ENCODE measurements at regions not wholly inside any gene's neighbourhood (a gene's known extent, or its start where the extent isn't known, plus 50 kb on each side); places are given as distances from the start of the nearest gene placed in this dataset.
"Not testable (repeated sequence)": the region's sequence is repeated elsewhere in the genome, so short reads cannot be mapped to it uniquely, and the experiment has no call there.

DNA sequence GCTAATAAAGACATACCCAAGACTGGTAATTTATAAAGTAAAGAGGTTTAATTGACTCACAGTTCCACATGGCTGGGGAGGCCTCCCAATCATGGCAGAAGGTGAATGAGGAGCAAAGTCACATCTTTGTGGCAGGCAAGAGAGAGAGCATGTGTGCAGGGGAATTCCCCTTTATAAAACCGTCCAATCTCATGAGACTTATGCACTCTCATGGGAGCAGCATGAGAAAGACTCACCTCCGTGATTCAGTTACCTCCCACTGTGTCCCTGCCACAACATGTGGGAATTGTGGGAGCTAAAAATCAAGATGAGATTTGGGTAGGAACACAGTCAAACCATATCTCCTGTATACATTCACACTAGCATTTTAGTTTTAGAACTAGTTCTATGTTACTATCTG, 101.7 kb upstream of the NIPA1 start:
- not testable (repeated sequence) for DNase-seq

DNA sequence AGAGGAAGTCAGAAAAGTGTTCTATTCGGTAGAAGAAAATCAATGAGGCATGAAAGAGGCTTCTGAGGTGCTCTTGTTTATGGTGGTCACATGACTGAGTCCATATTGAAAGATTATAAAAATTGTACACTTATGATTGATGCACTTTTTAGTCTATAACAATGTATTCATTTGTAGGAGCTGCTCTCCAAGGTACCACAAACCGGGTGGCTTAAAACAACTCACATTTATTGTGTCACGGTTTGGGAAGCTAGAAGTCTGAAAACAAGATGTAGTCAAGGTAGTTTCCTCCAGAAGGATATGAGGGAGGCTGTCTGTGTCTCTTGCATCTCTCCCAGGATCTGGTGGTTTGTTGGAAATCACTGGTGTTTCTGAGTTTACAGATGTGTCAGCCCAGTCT, 86.6 kb upstream of the NIPA1 start:
- not testable (repeated sequence) for DNase-seq

DNA sequence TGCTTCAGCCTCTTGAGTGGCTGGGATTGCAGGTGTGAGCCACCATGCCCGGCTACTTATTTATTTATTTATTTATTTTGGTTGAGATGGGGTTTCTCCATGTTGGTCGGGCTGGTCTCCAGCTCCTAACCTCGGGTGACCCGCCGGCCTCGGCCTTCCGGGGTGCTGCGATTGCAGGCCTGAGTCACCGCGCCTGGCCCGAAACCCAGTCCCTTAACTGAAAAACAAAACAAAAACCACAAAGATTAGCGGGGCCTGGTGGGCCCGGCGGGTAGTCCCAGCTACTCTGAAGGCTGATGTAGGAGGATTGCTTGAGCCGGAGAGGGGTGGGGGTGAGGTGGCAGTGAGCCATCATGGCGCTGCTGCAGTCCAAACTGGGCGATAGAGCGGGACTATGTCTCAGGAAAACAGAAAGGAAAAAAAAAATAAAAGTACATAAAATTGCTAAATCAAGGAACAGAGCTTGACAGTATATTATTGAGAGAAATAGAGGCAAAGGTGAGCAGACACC, 75.6 kb upstream of the NIPA1 start:
- not testable (repeated sequence) for DNase-seq

DNA sequence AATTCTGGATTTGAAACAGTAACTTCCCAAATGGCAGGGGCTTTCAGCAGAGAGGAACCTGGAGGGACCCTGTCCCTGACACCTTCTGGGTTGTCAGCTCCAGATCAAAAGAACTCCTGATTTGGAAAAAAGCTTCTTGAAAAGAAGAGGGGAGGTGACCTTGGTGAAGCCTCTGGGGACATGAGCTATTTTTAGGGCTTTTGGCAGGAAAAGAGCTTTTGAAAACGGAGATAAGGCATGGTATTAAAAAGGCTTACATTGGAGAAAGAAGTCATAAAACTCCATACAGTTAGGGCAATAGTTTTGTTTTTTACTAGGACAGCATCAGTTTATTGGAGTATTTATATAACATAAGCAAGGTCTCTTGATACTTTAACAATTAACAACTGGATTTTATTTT, 72.5 kb upstream of the NIPA1 start:
- DNase-seq: not testable (repeated sequence)

DNA sequence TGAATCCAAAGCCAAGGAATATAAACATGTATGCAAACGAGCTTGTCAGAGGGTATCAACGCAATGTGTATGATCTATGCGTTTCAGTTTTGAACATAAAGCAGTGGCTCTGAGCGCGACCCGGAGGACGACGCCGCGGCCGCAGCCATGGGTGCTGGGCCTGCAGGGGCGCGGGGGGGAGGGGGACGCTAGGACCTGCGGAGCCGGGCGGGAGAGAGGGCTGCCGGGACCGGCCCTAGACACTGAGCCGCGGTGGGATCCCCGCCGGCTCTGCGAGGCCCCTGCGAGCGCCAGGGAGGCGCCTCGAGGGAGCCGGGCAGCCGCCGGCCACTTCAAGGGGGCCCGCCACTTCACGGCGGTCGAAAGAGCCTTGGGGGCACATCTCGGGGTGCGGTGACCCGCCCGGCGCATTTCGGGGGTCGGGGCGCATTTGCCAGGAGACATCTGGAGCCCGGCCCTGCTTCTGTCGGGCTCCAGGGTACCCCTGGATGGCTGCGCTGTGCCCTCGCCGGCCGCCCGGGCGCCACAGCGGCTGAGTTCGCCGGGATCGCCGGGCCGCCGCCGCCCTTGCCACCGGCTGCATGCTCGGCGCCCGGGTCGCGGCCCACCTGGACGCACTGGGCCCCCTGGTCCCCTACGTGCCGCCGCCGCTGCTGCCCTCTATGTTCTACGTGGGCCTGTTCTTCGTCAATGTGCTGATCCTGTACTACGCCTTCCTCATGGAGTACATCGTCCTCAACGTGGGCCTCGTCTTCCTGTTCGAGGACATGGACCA, 71.9 kb upstream of the NIPA1 start:
- DNase-seq: not testable (repeated sequence)

DNA sequence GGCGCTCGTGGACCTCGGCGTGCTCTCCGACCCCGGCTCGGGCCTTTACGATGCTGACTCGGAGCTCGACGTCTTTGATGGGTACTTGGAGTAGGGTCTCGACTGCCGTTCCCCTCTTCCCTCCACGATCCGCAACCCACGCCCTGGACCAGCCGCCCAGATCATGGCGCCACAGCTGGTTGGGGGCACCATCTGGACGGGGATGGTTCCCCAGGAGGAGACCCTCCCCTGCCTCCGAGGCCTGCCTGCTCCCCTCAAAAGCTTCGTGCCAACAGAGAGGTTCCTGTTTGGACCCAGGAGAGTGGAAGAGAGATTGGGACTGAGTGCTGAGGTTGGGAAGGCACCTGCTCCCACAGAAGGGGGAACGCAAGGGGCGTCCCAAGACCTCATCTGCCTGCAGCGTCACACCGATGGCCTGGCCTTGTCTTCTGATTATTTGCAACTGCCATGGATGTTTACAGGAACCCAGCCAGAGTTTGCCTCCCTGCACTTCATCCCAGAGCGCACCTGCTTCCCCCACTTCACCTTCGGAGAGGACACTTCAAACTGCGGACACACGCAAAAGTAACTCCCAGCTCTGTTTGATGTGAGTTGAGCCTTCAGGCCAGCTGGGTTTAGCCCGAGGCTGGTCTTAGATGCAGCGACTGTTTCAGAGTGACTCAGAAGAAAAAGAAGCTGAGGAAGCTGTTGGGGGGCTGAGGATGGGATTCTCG, 71.2 kb upstream of the NIPA1 start:
- DNase-seq: not testable (repeated sequence)

DNA sequence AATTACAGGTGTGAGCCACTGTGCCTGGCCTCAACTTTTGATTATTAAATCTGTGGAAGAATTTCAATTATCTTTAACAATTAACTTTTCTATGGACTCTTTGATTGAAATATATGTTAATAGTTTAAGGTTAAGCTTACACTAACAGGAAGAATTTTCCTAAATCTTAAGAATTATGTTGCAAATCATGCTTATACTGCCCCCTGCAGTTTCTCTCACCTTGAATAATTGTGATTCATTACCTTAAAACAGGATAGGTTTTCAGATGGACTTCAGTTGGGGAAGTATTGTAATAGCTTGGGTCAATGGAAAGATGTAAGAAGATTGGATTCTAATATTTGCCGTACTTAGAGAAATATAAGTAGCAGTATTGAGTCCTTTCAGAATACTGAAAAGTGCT, 66.5 kb upstream of the NIPA1 start:
- not testable (repeated sequence) for DNase-seq

DNA sequence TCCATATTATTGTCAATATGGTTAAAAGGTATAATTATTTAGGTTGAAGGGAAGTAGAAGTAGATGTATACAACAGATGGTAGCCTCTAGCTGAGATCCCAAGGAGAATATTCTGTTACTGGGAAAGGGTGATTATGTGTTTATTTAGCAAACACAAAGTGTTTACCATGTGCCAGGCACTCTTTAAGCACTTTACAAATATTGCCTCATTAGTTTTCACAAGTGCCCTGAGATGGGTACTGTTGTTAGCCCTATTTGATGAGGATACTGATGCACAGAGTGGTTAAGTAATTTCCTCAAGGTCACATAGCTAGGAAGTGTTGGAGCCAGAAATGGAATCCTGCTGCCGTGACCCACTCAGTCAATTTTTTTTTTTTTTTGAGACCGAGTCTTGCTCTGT, 60.3 kb upstream of the NIPA1 start:
- not testable (repeated sequence) for DNase-seq

DNA sequence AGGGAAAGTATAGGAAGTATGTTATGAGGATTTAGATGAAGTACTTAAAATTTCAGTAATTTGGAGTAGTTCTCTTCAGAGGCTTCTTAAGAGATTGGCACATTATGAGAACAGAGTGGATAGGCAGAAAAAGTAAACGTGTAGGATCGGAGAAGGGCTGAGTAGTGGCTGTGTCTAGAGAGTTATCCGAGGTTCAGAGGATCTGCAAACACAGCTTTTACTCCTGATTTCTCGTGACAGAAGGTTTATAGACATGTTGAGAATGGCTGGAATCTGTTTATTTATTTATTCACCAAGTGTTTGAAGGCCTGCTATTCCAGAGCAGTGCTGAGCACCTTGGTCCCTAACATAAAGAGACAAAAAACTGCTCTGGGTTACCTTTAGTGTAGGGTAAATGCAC, 51.4 kb upstream of the NIPA1 start:
- DNase-seq: not testable (repeated sequence)

DNA sequence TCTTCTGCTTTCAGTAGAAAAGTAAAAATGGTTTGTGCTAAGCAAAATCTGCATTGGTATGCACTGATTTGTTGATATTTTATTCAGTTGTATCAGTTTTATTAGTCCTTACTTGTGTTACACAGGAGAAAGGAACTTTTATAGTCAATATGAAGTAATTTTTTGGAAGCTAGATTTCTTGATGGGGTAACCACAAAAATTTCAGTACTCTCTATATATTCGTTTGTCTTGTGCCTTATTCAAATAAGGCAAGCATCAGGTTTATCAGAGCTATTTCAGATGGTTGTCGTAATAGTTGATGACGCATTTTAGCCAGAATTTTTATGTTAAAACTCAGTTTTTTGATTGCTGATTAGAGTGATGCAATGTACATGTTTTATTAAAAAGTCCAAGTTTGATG, 50.7 kb upstream of the NIPA1 start:
- no peak for DNase-seq

DNA sequence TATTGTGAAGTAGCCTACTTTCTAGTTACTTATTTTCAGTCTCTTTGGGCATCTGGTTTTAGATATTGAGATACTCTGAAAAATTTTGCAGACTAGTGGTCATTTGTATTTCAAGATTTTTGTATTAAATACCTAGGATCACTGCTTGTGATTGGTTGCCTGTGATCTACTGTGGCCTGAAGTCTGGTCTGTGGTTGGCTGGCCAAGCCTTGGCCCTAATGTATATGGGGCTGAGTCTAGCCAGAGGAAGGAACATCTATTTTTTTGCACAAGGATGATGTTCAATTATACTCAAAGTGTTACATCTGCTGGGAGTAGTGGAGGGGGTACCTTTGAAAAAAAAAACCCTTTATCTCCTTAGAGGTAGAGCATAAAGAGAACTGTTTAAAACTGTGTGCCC, 50.2 kb upstream of the NIPA1 start:
- not testable (repeated sequence) for DNase-seq

Measured in activated gamma-delta T cell (primary cell).